Keratinocyte (primary cell): ENCODE measurements at regions not wholly inside any gene's neighbourhood (a gene's known extent, or its start where the extent isn't known, plus 50 kb on each side); places are given as distances from the start of the nearest gene placed in this dataset.

ENCODE experiments used
- DNase-seq: peaks from one replicate; pipeline ENCODE4 v3.0.0-alpha.2; 2011; ENCODE audit warnings: low read depth, missing footprints, low spot score
- FAIRE-seq: peaks from 2 replicates; lab custom pipeline; 2011; peaks lifted over from hg19 to GRCh38; lab: Jason Lieb, UNC
- H2AFZ ChIP-seq: 2 replicates; pipeline ENCODE4 v1.6.0; 2012; ENCODE audit warnings: low read length, control low read depth, inconsistent platforms; ENCODE audit not compliant: control insufficient read depth
- H3K27ac ChIP-seq: 2 replicates; pipeline ENCODE4 v1.5.1; 2011; ENCODE audit warnings: low read length; ENCODE audit not compliant: control insufficient read depth, insufficient read depth
- H3K27me3 ChIP-seq: 3 replicates; pipeline ENCODE4 v1.6.0; 2011; ENCODE audit warnings: low read length; ENCODE audit not compliant: control insufficient read depth, insufficient read depth; ENCODE audit errors: extremely low read depth
- H3K36me3 ChIP-seq, 2 experiments: 2 replicates in 1 of 2; 3 replicates in 1 of 2; pipeline ENCODE4 v1.5.1; 2011; ENCODE audit warnings: low read length in 2 of 2, mild to moderate bottlenecking in 1 of 2; ENCODE audit not compliant: control insufficient read depth in 2 of 2, insufficient read depth in 2 of 2; ENCODE audit errors: extremely low read depth in 1 of 2
- H3K4me1 ChIP-seq: 3 replicates; pipeline ENCODE4 v1.5.1; 2011; ENCODE audit warnings: low read length; ENCODE audit not compliant: control insufficient read depth, insufficient read depth; ENCODE audit errors: extremely low read depth
- H3K4me2 ChIP-seq: 3 replicates; pipeline ENCODE4 v1.6.0; 2011; ENCODE audit warnings: low read depth, low read length; ENCODE audit not compliant: control insufficient read depth, insufficient read depth; ENCODE audit errors: extremely low read depth
- H3K4me3 ChIP-seq, 3 experiments: fragments of 200-600 bp in 1 of 3; sonication (generic) in 1 of 3; 2 replicates in 2 of 3; 3 replicates in 1 of 3; pipeline ENCODE4 v1.5.1; 2011 to 2016; ENCODE audit warnings: low read length in 3 of 3, mild to moderate bottlenecking in 3 of 3, control low read depth in 2 of 3, inconsistent platforms in 1 of 3, low read depth in 1 of 3, mixed read lengths in 1 of 3, mixed run types in 1 of 3, moderate library complexity in 1 of 3; ENCODE audit not compliant: control insufficient read depth in 2 of 3, insufficient read depth in 2 of 3; ENCODE audit errors: extremely low read depth in 1 of 3
- H3K79me2 ChIP-seq: 2 replicates; pipeline ENCODE4 v1.6.0; 2012; ENCODE audit warnings: low read length; ENCODE audit not compliant: control insufficient read depth, insufficient read depth
- H3K9ac ChIP-seq: 3 replicates; pipeline ENCODE4 v1.6.0; 2011; ENCODE audit warnings: low read length; ENCODE audit not compliant: control insufficient read depth, insufficient read depth; ENCODE audit errors: extremely low read depth
- H3K9me1 ChIP-seq: 3 replicates; pipeline ENCODE4 v1.6.0; 2011; ENCODE audit warnings: low read length; ENCODE audit not compliant: control insufficient read depth, insufficient read depth; ENCODE audit errors: extremely low read depth
- H3K9me3 ChIP-seq: 2 replicates; pipeline ENCODE4 v1.5.1; 2012; ENCODE audit warnings: low read depth, low read length; ENCODE audit not compliant: control insufficient read depth
- H4K20me1 ChIP-seq: 3 replicates; pipeline ENCODE4 v1.6.0; 2011; ENCODE audit warnings: low read length; ENCODE audit not compliant: control insufficient read depth, insufficient read depth; ENCODE audit errors: extremely low read depth
- EZH2 ChIP-seq: IDR thresholded peaks from one replicate; pipeline ENCODE4 v1.6.1; 2012; ENCODE audit warnings: inconsistent platforms, mild to moderate bottlenecking, low read length, moderate library complexity
- dilution Hi-C: fragments of 300-500 bp; cut with MboI; formaldehyde crosslinking; loops from one replicate; pipeline ENCODE4 v1.7.0; 2020; ENCODE audit warnings: low sequenced_read_pairs; ENCODE audit not compliant: extremely low pct_ligation_motif_present
- TF ChIP-seq, protein P1 (sequence below), 3 experiments: IDR thresholded peaks in 1 of 3; conservative IDR thresholded peaks in 1 of 3; optimal IDR thresholded peaks in 1 of 3; 2 replicates in 2 of 3; 3 replicates in 1 of 3; pipeline versions ENCODE3 to v1.5.1; 2011; ENCODE audit warnings: low read length in 3 of 3, mild to moderate bottlenecking in 3 of 3, moderate library complexity in 2 of 3, control low read depth in 1 of 3, inconsistent platforms in 1 of 3; ENCODE audit not compliant: insufficient read depth in 2 of 3; ENCODE audit errors: extremely low read depth in 1 of 3

DNA sequence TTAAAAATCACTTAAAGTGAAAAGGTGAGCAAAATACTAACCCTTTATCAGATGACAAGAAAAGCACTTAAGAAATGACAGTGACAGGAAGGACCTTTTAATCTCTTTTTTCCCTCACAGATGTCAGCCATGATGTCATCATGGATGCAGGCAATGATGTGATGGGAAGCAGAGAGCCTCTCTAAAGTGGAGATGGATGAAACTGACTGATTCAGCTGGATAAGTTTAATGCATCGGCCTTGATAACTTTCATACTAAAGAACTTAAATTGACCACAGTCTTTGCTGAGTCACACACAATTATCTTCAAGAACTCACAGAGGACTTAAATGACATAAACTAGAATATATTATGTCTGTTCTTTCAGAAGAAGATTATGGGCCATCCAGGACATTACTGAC is 153.2 kb upstream of the FGF10 start:
- FAIRE-seq: no peak

DNA sequence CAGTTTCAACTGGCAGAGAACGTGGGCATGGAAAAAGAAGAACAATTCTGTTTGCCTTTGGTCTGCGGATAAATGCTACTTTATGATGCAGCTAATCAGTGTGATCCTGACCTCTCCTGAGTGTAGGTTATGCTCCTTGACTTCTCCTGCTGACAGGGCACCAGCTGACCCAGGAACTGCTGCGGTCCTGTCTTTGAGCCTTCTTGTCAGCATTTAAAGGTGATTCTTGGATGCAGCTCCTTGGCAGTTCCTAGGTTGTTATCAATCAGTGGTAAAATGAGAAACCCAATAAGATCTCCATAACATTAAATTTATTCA is 150.3 kb upstream of the FGF10 start:
- no peaks in the 10 kb centered on the region for H3K4me1 ChIP-seq
- no peak overlapping the region for H2AFZ ChIP-seq
- no peaks in the 10 kb centered on the region for H3K79me2 ChIP-seq
- no peak overlapping the region for H3K4me3 ChIP-seq
- H3K27ac ChIP-seq: no peak overlapping the region
- H3K27me3 ChIP-seq: no peaks in the 10 kb centered on the region
- DNase-seq: no peak
- TF ChIP-seq, protein P1, sequence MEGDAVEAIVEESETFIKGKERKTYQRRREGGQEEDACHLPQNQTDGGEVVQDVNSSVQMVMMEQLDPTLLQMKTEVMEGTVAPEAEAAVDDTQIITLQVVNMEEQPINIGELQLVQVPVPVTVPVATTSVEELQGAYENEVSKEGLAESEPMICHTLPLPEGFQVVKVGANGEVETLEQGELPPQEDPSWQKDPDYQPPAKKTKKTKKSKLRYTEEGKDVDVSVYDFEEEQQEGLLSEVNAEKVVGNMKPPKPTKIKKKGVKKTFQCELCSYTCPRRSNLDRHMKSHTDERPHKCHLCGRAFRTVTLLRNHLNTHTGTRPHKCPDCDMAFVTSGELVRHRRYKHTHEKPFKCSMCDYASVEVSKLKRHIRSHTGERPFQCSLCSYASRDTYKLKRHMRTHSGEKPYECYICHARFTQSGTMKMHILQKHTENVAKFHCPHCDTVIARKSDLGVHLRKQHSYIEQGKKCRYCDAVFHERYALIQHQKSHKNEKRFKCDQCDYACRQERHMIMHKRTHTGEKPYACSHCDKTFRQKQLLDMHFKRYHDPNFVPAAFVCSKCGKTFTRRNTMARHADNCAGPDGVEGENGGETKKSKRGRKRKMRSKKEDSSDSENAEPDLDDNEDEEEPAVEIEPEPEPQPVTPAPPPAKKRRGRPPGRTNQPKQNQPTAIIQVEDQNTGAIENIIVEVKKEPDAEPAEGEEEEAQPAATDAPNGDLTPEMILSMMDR (optimal IDR thresholded peaks at IDR 0.05 in 1 of 3, IDR thresholded peaks at IDR 0.05 in 1 of 3, conservative IDR thresholded peaks at IDR 0.05 in 1 of 3; ENCODE audit: extremely low read depth in 1 of 3, insufficient read depth in 2 of 3, low read length in 3 of 3): no peak
- no peak for TF ChIP-seq EZH2
- no peaks in the 10 kb centered on the region for H3K9me1 ChIP-seq
- H4K20me1 ChIP-seq: no peaks in the 10 kb centered on the region
- H3K9me3 ChIP-seq: no peaks in the 10 kb centered on the region
- dilution Hi-C loops: loop anchor here (25.0 kb wide), 1 partner anchor 223 kb away; no protein-coding TSS in a partner anchor
- H3K36me3 ChIP-seq: no peaks in the 10 kb centered on the region
- no peak overlapping the region for H3K4me2 ChIP-seq
- no peak for FAIRE-seq
- no peak overlapping the region for H3K9ac ChIP-seq

More for the DNA sequence above, 153.2 kb upstream of the FGF10 start:
- Histone ChIP-seq H3K9me3 (no peaks in the 10 kb centered on the region), H4K20me1 (no peaks in the 10 kb centered on the region), H3K9me1 (no peaks in the 10 kb centered on the region), H3K27ac (no peak overlapping the region), H3K4me1 (no peaks in the 10 kb centered on the region), H3K9ac (no peak overlapping the region), H3K36me3 (no peaks in the 10 kb centered on the region), H3K4me3 (no peak overlapping the region), H3K4me2 (no peak overlapping the region), H3K27me3 (no peaks in the 10 kb centered on the region), H3K79me2 (no peaks in the 10 kb centered on the region), H2AFZ (no peak overlapping the region)
- dilution Hi-C loops: loop anchor here (25.0 kb wide), 1 partner anchor 220 kb away; no protein-coding TSS in a partner anchor
- DNase-seq: no peak
- TF ChIP-seq, protein P1 (optimal IDR thresholded peaks at IDR 0.05 in 1 of 3, IDR thresholded peaks at IDR 0.05 in 1 of 3, conservative IDR thresholded peaks at IDR 0.05 in 1 of 3; ENCODE audit: extremely low read depth in 1 of 3, insufficient read depth in 2 of 3, low read length in 3 of 3): no peak
- TF ChIP-seq EZH2: no peak
